GM12878 (cell line): ENCODE measurements at regions not wholly inside any gene's neighbourhood (a gene's known extent, or its start where the extent isn't known, plus 50 kb on each side); places are given as distances from the start of the nearest gene placed in this dataset.

Experiments used
- ATAC-seq: fragments of 200-7000 bp; cut with Tn5 transposase; 3 replicates; pipeline ENCODE4 v1.9.1; 2020; ENCODE audit warnings: mild to moderate bottlenecking, moderate library complexity
- BruUV-seq: library from RNA; stranded (reverse); fragments of 400-500 nt; replicated peaks from 2 replicates; lab custom pipeline; 2021; lab: Mats Ljungman, UMichigan
- CTCF ChIA-PET: fragments of 300-600 bp; sonication (Branson Sonifier 250); formaldehyde crosslinking; extraction: SDS; loops from one replicate; lab custom pipeline; 2021; ENCODE audit warnings: inconsistent platforms; lab: Yijun Ruan, JAX
- POLR2A ChIA-PET: fragments of 350-600 bp; formaldehyde crosslinking; extraction: SDS; loops from one replicate; lab custom pipeline; 2021; ENCODE audit warnings: inconsistent platforms; lab: Charles Lee
- RAD21 ChIA-PET: fragments of 300-600 bp; sonication (Branson Sonifier 250); formaldehyde crosslinking; loops from one replicate; lab custom pipeline; 2023; ENCODE audit warnings: antibody characterized with exemption; ENCODE audit not compliant: unreplicated experiment; lab: Charles Lee
- SMC1A ChIA-PET: fragments of 300-600 bp; sonication (Branson Sonifier 250); formaldehyde crosslinking; loops from one replicate; lab custom pipeline; 2023; ENCODE audit not compliant: unreplicated experiment, uncharacterized antibody; lab: Charles Lee
- DNase-seq: peaks from one replicate; pipeline ENCODE4 v3.0.0-alpha.2; 2011; ENCODE audit warnings: low read depth, low spot score
- FAIRE-seq: peaks from 3 replicates; lab custom pipeline; 2011; peaks lifted over from hg19 to GRCh38; lab: Jason Lieb, UNC
- H2AFZ ChIP-seq: 2 replicates; pipeline ENCODE4 v1.6.0; 2011; ENCODE audit warnings: low read depth, low read length, control low read depth; ENCODE audit not compliant: control insufficient read depth
- H3K27ac ChIP-seq: 2 replicates; pipeline ENCODE4 v1.5.1; 2011; ENCODE audit warnings: control low read depth; ENCODE audit not compliant: control insufficient read depth, insufficient read depth
- H3K27me3 ChIP-seq, 2 experiments: replicated peaks in 1 of 2; 2 replicates each; pipeline versions ENCODE4 v1.6.0 to v1.6.1; 2011; ENCODE audit warnings: low read length in 1 of 2; ENCODE audit not compliant: control insufficient read depth in 2 of 2, insufficient read depth in 2 of 2
- H3K36me3 ChIP-seq, 2 experiments: 2 replicates each; pipeline ENCODE4 v1.5.1; 2011; ENCODE audit warnings: low read length in 1 of 2; ENCODE audit not compliant: control insufficient read depth in 2 of 2, insufficient read depth in 2 of 2
- H3K4me1 ChIP-seq: 2 replicates; pipeline ENCODE4 v1.6.1; 2011; ENCODE audit warnings: mild to moderate bottlenecking, low read length, moderate library complexity, mixed read lengths; ENCODE audit not compliant: control insufficient read depth, insufficient read depth
- H3K4me2 ChIP-seq: 2 replicates; pipeline ENCODE4 v1.6.0; 2011; ENCODE audit warnings: control low read depth; ENCODE audit not compliant: control insufficient read depth, insufficient read depth
- H3K4me3 ChIP-seq: fragments of 200-600 bp; sonication (generic); 2 replicates; pipeline ENCODE4 v1.5.1; 2016
- H3K79me2 ChIP-seq: 2 replicates; pipeline ENCODE4 v1.6.0; 2011; ENCODE audit warnings: low read length; ENCODE audit not compliant: control insufficient read depth, insufficient read depth
- H3K9ac ChIP-seq: 2 replicates; pipeline ENCODE4 v1.8.0; 2011; ENCODE audit warnings: low read length, control low read depth, mixed read lengths; ENCODE audit not compliant: control insufficient read depth, insufficient read depth
- H3K9me3 ChIP-seq: replicated peaks from 3 replicates; pipeline ENCODE4 v1.5.1; 2011; ENCODE audit warnings: mild to moderate bottlenecking, low read length; ENCODE audit not compliant: control insufficient read depth, insufficient read depth
- H4K20me1 ChIP-seq: 2 replicates; pipeline ENCODE4 v1.6.0; 2011; ENCODE audit not compliant: control insufficient read depth, insufficient read depth
- ATF3 ChIP-seq: IDR thresholded peaks from 2 replicates; pipeline ENCODE4 v1.6.1; 2011; ENCODE audit warnings: low read depth, mild to moderate bottlenecking, low read length, moderate library complexity, borderline replicate concordance; ENCODE audit errors: extremely low read depth
- CTCF ChIP-seq, 3 experiments: IDR thresholded peaks in 2 of 3; conservative IDR thresholded peaks in 1 of 3; 2 replicates each; pipeline ENCODE4 v1.5.1; 2011; ENCODE audit warnings: low read depth in 3 of 3, low read length in 3 of 3, mild to moderate bottlenecking in 3 of 3, control low read depth in 2 of 3, moderate library complexity in 2 of 3, inconsistent platforms in 1 of 3, mixed read lengths in 1 of 3; ENCODE audit not compliant: control insufficient read depth in 2 of 3, insufficient read depth in 1 of 3; ENCODE audit errors: extremely low read depth in 1 of 3
- DPF2 ChIP-seq: fragments of 450-650 bp; IDR thresholded peaks from 2 replicates; pipeline ENCODE4 v1.6.1; 2017; ENCODE audit warnings: mild to moderate bottlenecking
- EED ChIP-seq: sonication (generic); IDR thresholded peaks from 2 replicates; pipeline ENCODE4 v1.6.1; 2016; ENCODE audit warnings: antibody characterized with exemption, low read depth
- HSF1 ChIP-seq: fragments of 150-350 bp; IDR thresholded peaks from 2 replicates; pipeline ENCODE4 v1.6.1; 2014; ENCODE audit warnings: mild to moderate bottlenecking, low read depth, low read length
- NR2C1 ChIP-seq: fragments of 450-650 bp; IDR thresholded peaks from 2 replicates; pipeline ENCODE4 v1.6.1; 2017; ENCODE audit warnings: antibody characterized with exemption, mild to moderate bottlenecking, moderate library complexity
- RBBP5 ChIP-seq: fragments of 200-600 bp; sonication (generic); conservative IDR thresholded peaks from 2 replicates; pipeline ENCODE4 v1.6.1; 2016
- REST ChIP-seq: IDR thresholded peaks from 2 replicates; pipeline ENCODE4 v1.6.1; 2012; ENCODE audit warnings: mild to moderate bottlenecking, low read depth, low read length
- SMC3 ChIP-seq: IDR thresholded peaks from 2 replicates; pipeline ENCODE4 v1.6.1; 2011; ENCODE audit warnings: low read length, improper control_type of control experiment, borderline replicate concordance
- SRF ChIP-seq, 2 experiments: IDR thresholded peaks; 2 replicates each; pipeline ENCODE4 v1.6.1; 2011; ENCODE audit warnings: low read depth in 2 of 2, low read length in 2 of 2, mild to moderate bottlenecking in 1 of 2, moderate library complexity in 1 of 2
- SUPT20H ChIP-seq: IDR thresholded peaks from 2 replicates; pipeline ENCODE4 v1.6.1; 2011; ENCODE audit warnings: low read depth, mild to moderate bottlenecking, low read length, moderate library complexity, borderline replicate concordance; ENCODE audit not compliant: control insufficient read depth
- WGBS: methylation state at CpG from one replicate; pipeline ENCODE4 v1.1.6; 2016; ENCODE audit warnings: low lambda C conversion rate; ENCODE audit not compliant: insufficient replicate concordance, insufficient coverage; ENCODE audit errors: missing lambda C conversion rate; 5-methylcytosine and 5-hydroxymethylcytosine counted together
- in situ Hi-C: fragments of 300-500 bp; cut with MboI; formaldehyde crosslinking; loops from 9 replicates; pipeline ENCODE4 v1.14.3; 2018; ENCODE audit warnings: mixed read lengths
- intact Hi-C: fragments of 100-400 bp; cut with micrococcal nuclease; formaldehyde crosslinking; loops from one replicate; pipeline ENCODE4 v1.14.2; 2022; ENCODE audit not compliant: unreplicated experiment

- RAD21 ChIA-PET: no interaction called here
- in situ Hi-C loops: no loop called here
- Histone ChIP-seq H4K20me1 (no peaks in the 10 kb centered on the region), H3K27ac (no peak overlapping the region), H3K9me3 (no peaks in the 10 kb centered on the region), H3K36me3 (no peaks in the 10 kb centered on the region), H3K4me1 (no peaks in the 10 kb centered on the region), H3K27me3 (no peaks in the 10 kb centered on the region), H3K4me2 (no peak overlapping the region), H3K79me2 (no peaks in the 10 kb centered on the region), H3K4me3 (no peak overlapping the region), H2AFZ (no peak overlapping the region), H3K9ac (no peak overlapping the region)
- TF ChIP-seq DPF2: no peak
- TF ChIP-seq SUPT20H: no peak
- DNase-seq (no peak), FAIRE-seq (no peak), ATAC-seq (no peak)
- 30% methylated on average over 3 of the region's 3 CpGs for WGBS
- no TSS peak for BruUV-seq
- CTCF ChIA-PET: no interaction called here
- SMC1A ChIA-PET: no interaction called here
- POLR2A ChIA-PET: no interaction called here
- intact Hi-C loops: no loop called here
Observed at GRCh38 chrX:139081965-139082364, 370.4 kb upstream of the FGF13 start.

- 20% methylated on average over 2 of the region's 2 CpGs for WGBS
- no peak overlapping the region for H3K4me3 ChIP-seq
- H3K9ac ChIP-seq: no peak overlapping the region
- H3K4me1 ChIP-seq: no peaks in the 10 kb centered on the region
- ChIA-PET POLR2A (no interaction called here), CTCF (no interaction called here), SMC1A (no interaction called here), RAD21 (no interaction called here)
- intact Hi-C loops: no loop called here
- H4K20me1 ChIP-seq: no peaks in the 10 kb centered on the region
- no peaks in the 10 kb centered on the region for H3K36me3 ChIP-seq
- H3K27me3 ChIP-seq: no peaks in the 10 kb centered on the region
- no peak for FAIRE-seq
- ATAC-seq: no peak
- no peak overlapping the region for H3K27ac ChIP-seq
- BruUV-seq: no TSS peak
- in situ Hi-C loops: no loop called here
- H3K9me3 ChIP-seq: no peaks in the 10 kb centered on the region
- H3K4me2 ChIP-seq: no peak overlapping the region
- no peaks in the 10 kb centered on the region for H3K79me2 ChIP-seq
- no peak for DNase-seq
- H2AFZ ChIP-seq: no peak overlapping the region
- TF ChIP-seq ATF3: no peak
- TF ChIP-seq EED: no peak
- no peak for TF ChIP-seq RBBP5
- TF ChIP-seq SMC3: no peak
- no peak for TF ChIP-seq CTCF (IDR thresholded peaks at IDR 0.05 in 2 of 3, conservative IDR thresholded peaks at IDR 0.05 in 1 of 3; ENCODE audit: control insufficient read depth in 2 of 3, extremely low read depth in 1 of 3, insufficient read depth in 1 of 3, low read depth in 3 of 3, low read length in 3 of 3)
- no peak for TF ChIP-seq SRF (IDR thresholded peaks at IDR 0.05; ENCODE audit: low read depth in 2 of 2, low read length in 2 of 2)
- TF ChIP-seq HSF1: no peak
- no peak for TF ChIP-seq REST
- no peak for TF ChIP-seq NR2C1
Observed at GRCh38 chrX:139079789-139080188, 368.3 kb upstream of the FGF13 start.
